NCI-H524 (cell line): ENCODE measurements at regions not wholly inside any gene's neighbourhood (a gene's known extent, or its start where the extent isn't known, plus 50 kb on each side); places are given as distances from the start of the nearest gene placed in this dataset.

Experiments used
- DNase-seq, 2 experiments: peaks; one replicate each; lab custom pipeline; 2025; lab: John Stamatoyannopoulos, UW

- DNase-seq, result no peak
Observed at GRCh38 chr22:48578138-48579042, 1249.3 kb downstream of the BRD1 start.

GRCh38 chr22:48577691-48578090, 1250.0 kb downstream of the BRD1 start:
- no peak for DNase-seq

- DNase-seq, result peak; percentile 47 to 73
Observed at GRCh38 chr22:48577014-48577690, 1250.5 kb downstream of the BRD1 start.

GRCh38 chr22:48576333-48577013, 1251.2 kb downstream of the BRD1 start:
- DNase-seq, result peak in 1 of 2 experiments; percentile 65

- no peak for DNase-seq
Observed at GRCh38 chr22:48575618-48576332, 1251.9 kb downstream of the BRD1 start.

GRCh38 chr22:48574776-48575617, 1252.7 kb downstream of the BRD1 start:
- peak; percentile 66 to 81 for DNase-seq

GRCh38 chr22:48573766-48574165, 1253.9 kb downstream of the BRD1 start:
- no peak for DNase-seq

- DNase-seq, result no peak
Observed at GRCh38 chr22:48572951-48573350, 1254.7 kb downstream of the BRD1 start.

GRCh38 chr22:48570912-48571311, 1256.8 kb downstream of the BRD1 start:
- no peak for DNase-seq

- no peak for DNase-seq
Observed at GRCh38 chr22:48569476-48570233, 1258.0 kb downstream of the BRD1 start.

GRCh38 chr22:48568736-48569330, 1258.8 kb downstream of the BRD1 start:
- no peak for DNase-seq

GRCh38 chr22:48567213-48567975, 1260.3 kb downstream of the BRD1 start:
- DNase-seq, result peak; percentile 88 to 91

GRCh38 chr22:48566741-48567140, 1260.9 kb downstream of the BRD1 start:
- DNase-seq, result no peak

- no peak for DNase-seq
Observed at GRCh38 chr22:48565901-48566501, 1261.7 kb downstream of the BRD1 start.

- DNase-seq, result no peak
Observed at GRCh38 chr22:48564995-48565394, 1262.7 kb downstream of the BRD1 start.

GRCh38 chr22:48563966-48564330, 1263.7 kb downstream of the BRD1 start:
- DNase-seq, result no peak

GRCh38 chr22:48563118-48563965, 1264.3 kb downstream of the BRD1 start:
- no peak for DNase-seq

- no peak for DNase-seq
Observed at GRCh38 chr22:48561676-48562075, 1266.0 kb downstream of the BRD1 start.
